NCI-H2196 treated with DMSO at 0.1 percent for 48 hours (cell line): ENCODE measurements at regions not wholly inside any gene's neighbourhood (a gene's known extent, or its start where the extent isn't known, plus 50 kb on each side); places are given as distances from the start of the nearest gene placed in this dataset.
"Not testable (repeated sequence)": the region's sequence is repeated elsewhere in the genome, so short reads cannot be mapped to it uniquely, and the experiment has no call there.

Experiments used
- DNase-seq: peaks from one replicate; lab custom pipeline; 2025; ENCODE audit not compliant: unreplicated experiment; lab: John Stamatoyannopoulos, UW

GRCh38 chr17:51387986-51388385 is 127.6 kb downstream of the UTP18 start:
- no peak for DNase-seq

GRCh38 chr17:51389875-51390274 is 129.5 kb downstream of the UTP18 start:
- DNase-seq = no peak

GRCh38 chr17:51391982-51392654 is 131.8 kb downstream of the UTP18 start:
- DNase-seq = no peak

DNA sequence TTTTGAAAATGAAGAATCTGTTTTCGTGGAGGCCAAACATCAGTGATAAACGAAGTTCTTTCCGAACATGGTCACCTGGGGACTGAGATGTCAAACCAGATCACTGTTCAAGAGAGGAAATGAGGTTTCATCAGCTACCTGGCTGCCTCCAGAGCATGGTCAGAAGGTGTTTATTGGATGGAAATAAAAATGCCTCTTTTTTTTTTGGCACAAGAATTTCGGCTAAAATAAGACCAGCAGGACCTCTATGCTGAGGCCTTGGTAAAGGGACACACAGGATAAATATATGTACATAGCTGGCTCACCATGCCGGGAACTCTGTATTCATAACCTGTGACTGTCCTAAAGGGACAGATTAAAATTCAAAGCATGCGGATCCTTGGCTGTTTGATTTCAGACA is 135.3 kb downstream of the UTP18 start:
- no peak for DNase-seq

DNA sequence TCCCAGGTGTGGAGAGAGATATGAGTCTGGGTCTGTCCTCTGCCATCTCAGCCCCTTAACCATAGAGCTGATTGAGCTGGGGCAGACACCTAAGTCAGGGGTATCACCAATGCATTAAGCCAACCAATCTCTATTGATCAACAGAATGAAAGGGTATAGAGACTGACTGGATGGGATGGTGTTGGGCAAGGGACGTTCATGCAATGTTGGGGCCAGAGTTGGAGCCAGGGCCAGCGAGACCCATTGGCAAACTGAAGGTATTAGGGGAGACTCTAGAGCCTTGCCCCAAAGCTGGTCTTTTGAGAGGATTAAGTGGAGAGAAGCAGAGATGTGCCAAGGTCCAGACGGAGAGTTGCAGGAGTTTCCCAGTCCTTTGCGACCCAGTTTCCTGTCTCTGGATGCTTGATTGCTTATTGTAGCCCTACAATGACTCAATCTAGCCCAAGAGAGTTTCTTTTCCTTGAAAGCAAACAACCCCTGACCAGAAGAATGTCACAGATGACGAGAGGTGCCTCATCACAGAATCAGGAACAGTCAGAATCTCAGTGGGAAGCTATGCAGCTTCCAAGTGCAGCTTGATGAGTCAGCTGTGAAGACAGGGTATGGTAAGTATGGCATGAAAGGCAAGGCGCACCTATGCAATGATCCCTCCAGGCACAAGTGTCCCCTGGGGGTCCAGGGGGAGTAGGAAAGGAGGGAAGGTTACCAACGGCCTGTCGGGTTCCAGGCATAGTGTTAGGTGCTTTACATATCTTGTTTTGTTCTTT is 137.2 kb downstream of the UTP18 start:
- no peak for DNase-seq

DNA sequence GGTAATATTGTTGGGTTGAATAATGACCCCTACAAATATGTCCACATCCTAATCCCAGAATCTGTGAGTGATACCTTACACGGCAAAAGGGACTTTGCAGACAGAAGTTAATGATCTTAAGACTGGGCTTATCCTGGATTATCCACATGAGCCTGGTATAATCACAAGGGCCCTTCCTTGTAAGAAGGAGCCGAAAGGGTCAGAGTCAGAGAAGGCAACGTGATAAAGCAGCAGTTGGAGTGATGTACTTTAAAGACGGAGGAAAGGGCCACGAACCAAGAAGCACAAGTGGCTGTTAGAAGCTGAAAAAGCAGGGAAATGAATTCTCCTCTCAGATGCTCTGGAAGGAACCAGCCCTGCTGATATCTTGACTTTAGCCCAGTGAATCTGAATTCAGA is 137.8 kb downstream of the UTP18 start:
- no peak for DNase-seq

GRCh38 chr17:51398687-51399086 is 138.3 kb downstream of the UTP18 start:
- no peak for DNase-seq

DNA sequence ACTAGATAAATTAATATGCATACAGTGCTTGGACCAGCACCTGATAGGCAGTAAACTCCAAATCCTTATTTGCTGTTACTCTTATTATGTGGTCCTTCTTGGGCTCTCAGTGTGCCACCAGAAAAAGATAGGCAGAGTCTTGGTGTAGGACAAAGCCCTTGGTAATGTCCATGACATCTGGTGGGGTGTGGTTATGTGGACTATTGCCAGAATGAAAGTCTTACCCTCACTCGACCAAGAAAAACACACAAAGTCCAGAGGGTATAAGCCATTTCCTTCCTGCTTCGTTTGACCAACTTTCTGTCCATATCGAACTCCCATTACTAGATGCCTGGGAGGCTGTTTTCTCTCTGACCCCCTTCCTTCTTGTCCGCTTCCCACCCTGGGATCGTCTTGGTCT is 140.9 kb downstream of the UTP18 start:
- DNase-seq = no peak

- no peak for DNase-seq
These were observed 142.6 kb downstream of the UTP18 start for GRCh38 chr17:51402899-51403298.

- DNase-seq = no peak
These were observed 147.2 kb downstream of the UTP18 start for GRCh38 chr17:51407576-51407975.

GRCh38 chr17:51419476-51419875 is 159.1 kb downstream of the UTP18 start:
- no peak for DNase-seq

GRCh38 chr17:51421525-51421924 is 161.2 kb downstream of the UTP18 start:
- no peak for DNase-seq

- DNase-seq = no peak
These were observed 162.3 kb downstream of the UTP18 start for GRCh38 chr17:51422634-51423033.

GRCh38 chr17:51423421-51424160 is 163.2 kb downstream of the UTP18 start:
- DNase-seq = no peak

DNA sequence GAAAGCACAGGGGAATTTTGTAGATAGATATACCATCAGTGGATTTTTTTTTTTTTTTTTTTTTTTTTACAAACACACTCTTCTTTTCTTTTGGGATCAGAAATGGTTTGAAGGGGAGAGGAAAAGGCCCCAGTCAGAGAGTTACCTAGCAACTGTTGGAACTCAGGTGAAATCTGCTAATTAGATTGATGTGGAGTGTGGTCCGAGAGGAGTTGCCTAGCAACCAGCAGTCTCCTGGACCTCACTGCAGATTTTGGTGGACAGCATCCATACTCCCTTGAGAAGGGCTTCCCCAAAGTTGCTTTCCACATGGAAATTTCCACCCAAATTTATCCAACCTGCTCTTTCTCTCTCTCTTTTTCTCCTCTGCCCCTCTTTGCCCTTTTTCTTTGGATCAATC is 165.4 kb downstream of the UTP18 start:
- no peak for DNase-seq

GRCh38 chr17:51427323-51427811 is 167.0 kb downstream of the UTP18 start:
- peak; percentile 37 for DNase-seq

DNA sequence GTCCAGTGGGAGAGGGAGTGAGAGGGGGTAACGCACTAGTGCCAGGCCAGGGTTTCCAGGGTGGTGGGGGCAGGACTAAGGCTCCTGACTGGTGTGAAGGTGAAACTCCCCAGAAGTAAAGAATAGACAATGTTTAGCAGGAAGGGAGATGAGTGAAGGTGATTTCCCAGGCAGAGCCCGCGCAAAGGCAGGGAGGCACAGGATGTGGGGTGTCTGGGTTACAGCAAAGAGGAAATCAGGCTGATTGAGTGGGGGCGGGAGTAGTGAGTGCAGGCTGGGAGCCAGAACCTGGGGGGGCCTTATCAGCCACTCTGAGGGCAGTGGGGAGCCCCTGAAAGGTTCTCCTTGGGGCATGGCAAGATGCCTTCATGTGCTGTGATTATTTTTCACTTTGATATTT is 167.5 kb downstream of the UTP18 start:
- DNase-seq = peak; percentile 26

DNA sequence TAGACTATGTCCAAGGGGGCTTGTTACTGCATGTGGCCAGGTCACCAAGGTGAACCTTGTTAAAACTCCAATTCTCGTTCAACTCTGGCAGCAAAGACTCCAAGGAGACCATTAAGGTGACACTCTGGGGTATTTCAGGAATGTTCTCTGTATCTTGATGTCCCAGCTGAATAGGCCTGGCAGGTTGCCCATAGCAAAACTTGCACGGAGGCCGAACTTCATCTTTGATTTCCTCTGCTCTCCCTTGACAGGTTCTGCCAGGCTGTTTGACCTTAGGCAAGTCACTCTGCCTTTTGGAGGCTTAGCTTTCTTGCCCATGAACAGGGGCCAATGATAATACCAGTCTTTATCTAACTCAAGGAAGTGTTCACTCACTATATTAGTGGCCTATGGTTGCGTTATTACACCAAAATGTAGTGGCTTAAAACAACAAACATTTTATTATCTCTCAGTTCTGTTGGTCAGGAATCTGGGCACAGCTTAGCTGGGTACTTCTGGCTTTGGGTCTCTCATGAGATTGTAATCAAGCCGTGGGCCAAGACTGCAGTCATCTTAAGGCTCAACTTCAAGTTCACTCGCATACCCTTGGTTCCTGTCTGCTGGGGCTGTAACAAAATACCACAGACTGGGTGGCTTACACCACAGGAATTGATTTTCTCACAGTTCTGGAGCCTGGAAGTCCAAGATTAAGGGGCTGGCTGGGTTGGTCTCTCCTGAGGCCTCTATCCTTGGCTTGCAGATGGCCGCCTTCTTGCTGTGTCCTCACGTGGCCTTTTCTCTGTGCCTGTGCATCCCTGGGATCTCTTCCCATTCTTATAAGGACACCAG is 168.5 kb downstream of the UTP18 start:
- no peak for DNase-seq

GRCh38 chr17:51429938-51430337 is 169.6 kb downstream of the UTP18 start:
- DNase-seq = not testable (repeated sequence)

- DNase-seq = no peak
These were observed 170.2 kb downstream of the UTP18 start for GRCh38 chr17:51430591-51430990.
